NB4 (cell line): ENCODE measurements at regions not wholly inside any gene's neighbourhood (a gene's known extent, or its start where the extent isn't known, plus 50 kb on each side); places are given as distances from the start of the nearest gene placed in this dataset.

Experiments used
- DNase-seq: peaks from one replicate; pipeline ENCODE4 v3.0.0; 2010; ENCODE audit warnings: low read depth
- H3K4me3 ChIP-seq: one replicate; pipeline ENCODE4 v1.5.1; 2011; ENCODE audit warnings: mild to moderate bottlenecking, low read depth, low read length, moderate library complexity
- CTCF ChIP-seq: IDR thresholded peaks from one replicate; pipeline ENCODE4 v1.5.1; 2012; ENCODE audit warnings: low read depth, low read length
- MAX ChIP-seq: IDR thresholded peaks from 2 replicates; pipeline ENCODE4 v1.6.1; 2011; ENCODE audit warnings: low read depth, low read length
- MYC ChIP-seq: IDR thresholded peaks from 2 replicates; pipeline ENCODE4 v1.6.1; 2011; ENCODE audit warnings: low read depth, low read length
- POLR2A ChIP-seq: IDR thresholded peaks from 2 replicates; pipeline ENCODE4 v1.6.1; 2011; ENCODE audit warnings: mild to moderate bottlenecking; ENCODE audit not compliant: insufficient read length; ENCODE audit errors: extremely low read depth

GRCh38 chrX:143094417-143095023 lies 68.8 kb downstream of the SPANXN4 start:
- no peak overlapping the region for H3K4me3 ChIP-seq
- TF ChIP-seq MAX (no peak), MYC (no peak), POLR2A (no peak), CTCF (no peak)

More at GRCh38 chrX:143094417-143095023, 68.8 kb downstream of the SPANXN4 start:
- DNase-seq, result no peak
